ENCODE measurements at regions not wholly inside any gene's neighbourhood (a gene's known extent, or its start where the extent isn't known, plus 50 kb on each side); places are given as distances from the start of the nearest gene placed in this dataset.

- DNase-seq (ENCODE audit: low spot score) = no peak
Measured at GRCh38 chr4:165720411-165721082, 152.5 kb upstream of the TLL1 start.

GRCh38 chr4:165721815-165722214 lies 151.2 kb upstream of the TLL1 start:
- no peak for DNase-seq (ENCODE audit: low spot score)

- DNase-seq (ENCODE audit: low spot score) = no peak
Measured at GRCh38 chr4:165723051-165723795, 149.8 kb upstream of the TLL1 start.

GRCh38 chr4:165724786-165725185 lies 148.3 kb upstream of the TLL1 start:
- no peak for DNase-seq (ENCODE audit: low spot score)

- no peak for DNase-seq (ENCODE audit: low spot score)
Measured at GRCh38 chr4:165725352-165725751, 147.7 kb upstream of the TLL1 start.

DNA sequence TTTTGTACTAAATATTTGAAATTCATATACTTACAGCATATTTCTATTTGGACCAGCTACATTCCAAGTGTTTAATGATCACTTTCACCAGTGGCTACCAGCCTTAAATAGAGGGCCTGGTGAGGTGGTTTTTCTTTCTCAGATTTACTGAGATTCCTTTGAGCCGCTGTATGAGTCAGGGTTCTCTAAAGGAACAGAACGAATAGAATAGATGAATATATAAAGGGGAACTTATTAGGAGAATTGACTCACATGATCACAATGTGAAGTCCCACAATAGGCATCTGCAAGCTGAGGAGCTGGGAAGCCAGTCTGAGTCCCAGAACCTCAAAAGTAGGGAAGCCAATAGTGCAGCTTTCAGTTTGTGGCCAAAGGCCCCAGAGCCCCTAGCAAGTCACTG lies 146.2 kb upstream of the TLL1 start:
- DNase-seq (ENCODE audit: low spot score) = peak; percentile 76

DNA sequence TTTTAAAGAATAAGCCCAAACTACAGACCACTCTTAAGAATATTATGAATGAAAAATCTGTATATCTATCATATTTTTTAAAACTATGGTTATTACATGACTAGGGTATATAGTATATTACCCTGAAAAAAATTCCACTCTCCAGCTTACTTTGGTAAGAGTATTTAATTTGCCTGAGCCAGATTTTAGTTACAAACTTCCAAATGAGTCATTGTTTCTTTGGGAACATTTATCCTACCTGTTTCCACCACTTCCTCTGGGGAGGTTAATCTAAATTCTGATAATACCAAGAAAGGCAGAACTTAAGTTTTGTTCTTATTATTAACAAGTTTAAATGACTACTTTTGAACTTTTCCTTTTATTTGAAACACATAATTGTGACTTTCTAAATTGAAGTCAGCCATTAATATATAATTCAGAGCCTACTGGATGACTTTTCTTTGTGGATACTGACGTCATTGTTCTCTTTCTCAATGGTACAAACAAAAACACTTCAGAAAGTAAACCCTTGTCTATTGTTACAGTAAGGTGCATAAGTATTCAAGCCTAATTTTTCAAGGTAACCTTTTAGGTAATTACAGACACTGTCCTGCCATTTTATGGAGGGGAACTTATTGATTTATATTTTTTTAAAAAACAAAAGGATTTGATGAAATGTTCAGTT lies 135.6 kb upstream of the TLL1 start:
- DNase-seq (ENCODE audit: low spot score) = peak; percentile 6

GRCh38 chr4:165738571-165738970 lies 134.5 kb upstream of the TLL1 start:
- peak; percentile 81 for DNase-seq (ENCODE audit: low spot score)

DNA sequence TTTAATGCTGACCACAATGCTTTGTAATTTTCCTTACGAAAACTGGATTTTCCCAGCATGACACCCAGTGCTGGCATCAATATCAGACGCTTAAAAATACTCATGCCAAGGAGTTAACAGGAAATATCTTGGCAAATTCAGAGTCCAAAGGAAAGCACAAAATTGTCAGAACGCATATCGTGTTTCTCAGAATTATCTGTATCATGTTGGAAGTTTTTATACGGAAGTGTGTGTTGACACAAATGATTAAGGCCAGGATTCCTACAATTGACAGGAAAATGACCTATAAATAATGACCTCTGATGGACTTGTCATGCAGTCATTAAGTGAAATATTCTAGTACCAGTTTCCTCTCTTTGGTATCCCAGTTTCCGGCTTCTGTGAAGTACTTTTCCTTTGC lies 132.1 kb upstream of the TLL1 start:
- DNase-seq (ENCODE audit: low spot score) = peak; percentile 6

DNA sequence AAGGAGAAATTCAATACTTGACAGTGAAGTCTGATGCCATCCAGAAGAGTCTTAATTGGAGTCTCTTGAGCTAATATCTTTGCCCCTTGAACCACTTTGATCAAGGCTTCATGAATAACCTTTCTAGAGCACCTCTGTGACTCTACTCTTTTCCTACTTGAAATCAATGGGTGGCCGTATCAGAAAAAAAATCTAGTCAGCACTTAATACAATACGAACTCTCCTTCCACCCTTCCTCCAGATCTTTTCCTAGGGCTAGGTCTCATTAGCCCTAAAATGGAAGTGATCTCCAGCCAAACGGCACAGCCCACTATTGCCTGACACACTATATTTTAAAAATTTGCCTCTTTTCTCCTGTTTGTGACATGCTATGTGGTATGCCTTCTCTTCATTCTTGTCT lies 129.6 kb upstream of the TLL1 start:
- no peak for DNase-seq (ENCODE audit: low spot score)

DNA sequence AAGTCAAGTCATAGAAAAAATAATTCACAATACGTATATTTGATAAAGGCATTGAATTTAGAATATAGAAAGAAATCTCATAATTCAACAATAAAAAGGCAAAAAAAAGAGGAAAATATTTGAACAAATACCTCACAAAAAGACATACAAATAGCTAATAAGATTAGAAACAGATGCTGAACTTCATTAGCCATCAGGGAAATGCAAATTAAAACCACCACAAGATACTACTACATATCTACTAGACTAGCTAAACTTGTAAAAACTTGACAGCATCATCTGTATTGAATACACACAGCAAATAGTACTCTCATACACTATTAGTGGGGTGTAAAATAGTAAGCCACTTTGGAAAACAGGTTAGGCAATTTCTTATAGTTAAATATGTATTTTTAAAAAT lies 128.7 kb upstream of the TLL1 start:
- DNase-seq (ENCODE audit: low spot score) = no peak

DNA sequence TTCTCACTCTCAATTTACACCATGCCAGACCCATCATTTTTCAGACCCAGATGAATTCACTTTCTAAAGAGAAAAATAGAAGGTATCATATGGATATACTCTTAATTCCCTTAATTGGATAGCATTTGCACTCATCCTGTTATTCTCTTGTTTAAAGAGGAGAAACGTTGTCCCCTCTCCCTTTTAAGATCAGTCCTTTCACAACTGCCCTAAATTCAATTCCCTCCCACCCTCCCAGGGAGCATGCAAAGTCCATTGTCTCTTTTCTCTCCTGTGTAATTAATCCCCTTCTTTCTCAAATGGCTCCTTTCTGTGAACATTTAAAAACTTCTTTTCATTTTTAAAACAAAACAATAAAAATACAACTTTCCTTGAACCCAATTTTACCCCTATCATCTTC lies 124.7 kb upstream of the TLL1 start:
- no peak for DNase-seq (ENCODE audit: low spot score)

- no peak for DNase-seq (ENCODE audit: low spot score)
Measured at GRCh38 chr4:165751882-165752281, 121.2 kb upstream of the TLL1 start.

DNA sequence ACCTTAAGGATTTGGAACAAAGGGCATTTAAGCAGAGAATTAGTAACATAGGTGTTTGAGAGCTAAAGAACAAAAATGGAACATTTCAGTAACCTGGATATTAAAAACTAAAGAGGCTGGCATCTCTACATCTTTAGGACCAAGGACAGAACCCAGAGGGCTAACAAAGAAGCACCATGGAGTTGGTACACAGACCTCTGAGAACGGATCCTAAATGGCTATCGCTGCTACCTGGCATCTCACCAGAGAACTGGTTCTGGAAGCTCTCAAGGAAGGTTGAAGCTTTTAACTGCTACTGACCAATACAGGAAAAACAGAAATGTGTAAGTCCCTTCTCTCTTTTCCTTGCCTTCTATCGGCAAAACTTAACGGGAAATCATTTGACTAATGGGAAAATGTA lies 118.4 kb upstream of the TLL1 start:
- no peak for DNase-seq (ENCODE audit: low spot score)

DNA sequence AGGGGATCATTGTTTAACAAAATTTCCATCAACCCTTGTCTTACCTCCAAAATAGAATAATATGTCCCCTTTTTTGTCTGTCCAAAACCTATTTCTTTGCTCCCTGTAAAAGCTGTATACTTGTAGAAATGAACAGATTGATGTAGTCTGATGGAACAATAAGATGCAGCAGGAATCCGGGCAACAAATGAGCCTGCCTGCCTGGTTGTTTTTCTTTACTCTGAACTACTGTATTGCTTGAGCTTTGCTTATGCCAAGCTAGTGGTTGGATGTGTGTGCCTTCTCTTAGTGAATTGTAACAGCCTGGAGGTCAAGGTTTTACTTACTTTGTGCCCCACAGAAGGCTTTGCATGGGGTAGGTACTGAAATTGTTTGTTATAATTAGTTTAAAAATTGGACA lies 116.2 kb upstream of the TLL1 start:
- DNase-seq (ENCODE audit: low spot score) = no peak

- no peak for DNase-seq (ENCODE audit: low spot score)
Measured at GRCh38 chr4:165757451-165757850, 115.6 kb upstream of the TLL1 start.

DNA sequence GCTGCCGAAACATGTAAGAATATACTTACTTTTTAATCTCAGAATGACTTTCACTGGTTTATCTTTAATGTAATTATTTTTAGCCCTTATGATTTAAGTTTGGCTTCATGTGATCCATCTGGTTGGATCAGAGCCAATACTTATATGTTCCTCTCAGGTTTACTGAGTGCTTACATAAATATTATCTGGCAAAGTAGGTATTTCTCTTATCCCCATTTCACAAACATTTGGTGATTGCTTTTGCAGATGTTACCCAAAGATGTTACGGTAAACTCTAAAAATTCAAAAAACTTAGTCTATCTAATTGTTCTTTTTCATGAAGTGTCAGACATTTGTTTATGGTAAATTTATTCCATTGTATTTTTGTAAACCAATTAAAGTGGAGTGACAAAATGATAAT lies 115.0 kb upstream of the TLL1 start:
- no peak for DNase-seq (ENCODE audit: low spot score)

DNA sequence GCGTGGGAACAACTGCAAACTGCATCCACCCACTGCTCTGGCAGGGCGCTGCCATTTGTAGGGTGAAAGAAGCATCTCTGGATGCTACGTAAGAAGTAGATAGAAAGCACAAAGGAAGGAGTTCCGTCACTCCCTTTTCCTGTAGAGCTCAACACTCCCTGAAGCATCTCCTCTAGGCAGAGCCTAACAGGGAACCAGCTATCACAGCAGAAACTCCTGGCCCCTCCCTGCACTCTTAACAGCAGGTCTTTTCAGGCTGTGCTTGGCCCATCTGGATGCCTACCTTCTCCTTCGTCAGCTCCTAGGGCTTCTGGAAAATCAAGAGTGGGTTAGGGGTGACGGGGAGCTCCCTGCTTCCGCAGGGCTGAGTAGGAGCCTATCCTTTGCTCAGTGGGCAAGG lies 112.9 kb upstream of the TLL1 start:
- no peak for DNase-seq (ENCODE audit: low spot score)

- peak; percentile 87 for DNase-seq (ENCODE audit: low spot score)
Measured at GRCh38 chr4:165761963-165762362, 111.1 kb upstream of the TLL1 start.

DNA sequence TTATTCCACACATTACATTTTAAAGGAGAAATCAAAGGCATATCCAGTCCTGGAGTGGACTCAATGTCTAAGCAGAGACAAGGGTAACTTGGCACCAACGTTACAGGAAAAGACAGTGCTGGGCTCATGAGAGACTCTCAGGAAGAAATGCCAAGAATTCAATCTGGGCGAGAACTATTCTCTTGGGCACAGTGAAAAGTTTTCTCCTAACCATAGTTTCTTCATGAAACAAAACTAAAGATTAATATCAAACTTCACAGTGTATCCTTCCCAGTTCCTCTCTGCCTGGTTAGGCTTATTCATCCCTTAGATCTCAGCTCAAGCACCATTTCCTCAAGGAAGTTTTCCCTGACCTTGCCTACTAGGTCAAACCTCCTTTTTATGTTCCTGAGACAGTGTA lies 109.4 kb upstream of the TLL1 start:
- peak; percentile 62 for DNase-seq (ENCODE audit: low spot score)

DNA sequence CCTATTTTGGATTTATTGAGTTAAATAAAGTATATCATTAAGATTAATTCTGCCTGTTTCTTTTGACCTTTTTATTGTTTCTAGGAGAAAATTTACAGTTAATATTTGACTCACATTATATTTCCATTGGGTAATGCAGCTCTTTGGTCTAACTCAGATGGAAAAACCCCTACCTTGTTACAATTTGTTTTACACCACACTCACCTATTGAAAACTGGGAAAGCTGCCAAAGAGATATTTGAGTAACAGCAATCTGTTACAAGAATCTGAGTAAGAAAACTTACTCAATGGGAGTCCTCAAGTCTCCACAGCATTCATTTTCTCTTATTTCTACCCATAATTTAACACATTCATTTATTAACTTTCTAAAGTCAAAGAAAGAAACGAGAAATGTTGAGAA lies 108.0 kb upstream of the TLL1 start:
- DNase-seq (ENCODE audit: low spot score) = peak; percentile 92

GRCh38 chr4:165766018-165766417 lies 107.0 kb upstream of the TLL1 start:
- DNase-seq (ENCODE audit: low spot score) = no peak

DNA sequence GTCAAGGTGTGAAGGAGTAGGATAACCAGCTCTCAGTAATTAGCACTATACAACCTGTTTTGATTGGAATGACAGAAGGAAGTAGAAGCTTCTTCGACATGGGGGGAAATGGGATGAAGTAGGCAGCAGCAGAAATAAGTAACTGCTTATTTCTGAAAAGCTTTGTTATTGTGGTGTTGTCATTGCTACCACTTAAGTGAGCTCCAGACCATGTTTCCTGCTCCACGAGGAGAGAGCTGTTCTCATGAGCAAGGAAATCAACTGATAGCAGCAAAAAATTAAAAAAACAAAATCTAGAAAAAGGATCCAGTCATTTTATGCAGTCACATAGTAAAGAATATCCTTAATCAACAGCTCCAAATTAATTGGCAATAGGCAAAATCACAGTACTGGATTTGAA lies 106.1 kb upstream of the TLL1 start:
- peak; percentile 17 for DNase-seq (ENCODE audit: low spot score)

Data from kidney tubule cell (primary cell).